ENCODE measurements at regions not wholly inside any gene's neighbourhood (a gene's known extent, or its start where the extent isn't known, plus 50 kb on each side); places are given as distances from the start of the nearest gene placed in this dataset.
"Not testable (repeated sequence)": the region's sequence is repeated elsewhere in the genome, so short reads cannot be mapped to it uniquely, and the experiment has no call there.

GRCh38 chr10:109593682-109594081, 329.6 kb downstream of the XPNPEP1 start:
- no peak for TF ChIP-seq CTCF (IDR thresholded peaks at IDR 0.05; ENCODE audit: low read depth, low read length)
- Histone ChIP-seq H3K36me3 (no peaks in the 10 kb centered on the region), H3K4me1 (ENCODE audit: low read depth) (no peaks in the 10 kb centered on the region), H3K4me3 (no peak overlapping the region), H3K9me3 (ENCODE audit: low read depth) (no peaks in the 10 kb centered on the region), H3K27ac (no peak overlapping the region), H3K27me3 (no peaks in the 10 kb centered on the region)
- DNase-seq (ENCODE audit: low read depth in 1 of 2, low spot score in 1 of 2): no peak

GRCh38 chr10:109592391-109592790, 330.9 kb downstream of the XPNPEP1 start:
- Histone ChIP-seq H3K4me3 (no peak overlapping the region), H3K4me1 (ENCODE audit: low read depth) (no peaks in the 10 kb centered on the region), H3K27me3 (no peaks in the 10 kb centered on the region), H3K36me3 (no peaks in the 10 kb centered on the region), H3K9me3 (ENCODE audit: low read depth) (no peaks in the 10 kb centered on the region), H3K27ac (no peak overlapping the region)
- no peak for TF ChIP-seq CTCF (IDR thresholded peaks at IDR 0.05; ENCODE audit: low read depth, low read length)
- DNase-seq (ENCODE audit: low read depth in 1 of 2, low spot score in 1 of 2): no peak

GRCh38 chr10:109591601-109592000, 331.7 kb downstream of the XPNPEP1 start:
- no peak for DNase-seq (ENCODE audit: low read depth in 1 of 2, low spot score in 1 of 2)
- Histone ChIP-seq H3K27ac (no peak overlapping the region), H3K4me3 (no peak overlapping the region), H3K36me3 (no peaks in the 10 kb centered on the region), H3K9me3 (ENCODE audit: low read depth) (no peaks in the 10 kb centered on the region), H3K27me3 (no peaks in the 10 kb centered on the region), H3K4me1 (ENCODE audit: low read depth) (no peaks in the 10 kb centered on the region)
- TF ChIP-seq CTCF (IDR thresholded peaks at IDR 0.05; ENCODE audit: low read depth, low read length): no peak

GRCh38 chr10:109588259-109588658, 335.1 kb downstream of the XPNPEP1 start:
- Histone ChIP-seq H3K36me3 (no peaks in the 10 kb centered on the region), H3K4me1 (ENCODE audit: low read depth) (no peaks in the 10 kb centered on the region), H3K9me3 (ENCODE audit: low read depth) (no peaks in the 10 kb centered on the region), H3K27me3 (no peaks in the 10 kb centered on the region), H3K4me3 (no peak overlapping the region), H3K27ac (no peak overlapping the region)
- DNase-seq (ENCODE audit: low read depth in 1 of 2, low spot score in 1 of 2): no peak
- TF ChIP-seq CTCF (IDR thresholded peaks at IDR 0.05; ENCODE audit: low read depth, low read length): no peak

- TF ChIP-seq CTCF (IDR thresholded peaks at IDR 0.05; ENCODE audit: low read depth, low read length): no peak
Observed at GRCh38 chr10:109587366-109587765, 335.9 kb downstream of the XPNPEP1 start.

GRCh38 chr10:109556399-109556798, 366.9 kb downstream of the XPNPEP1 start:
- no peak for TF ChIP-seq CTCF (IDR thresholded peaks at IDR 0.05; ENCODE audit: low read depth, low read length)

More at GRCh38 chr10:109587366-109587765, 335.9 kb downstream of the XPNPEP1 start:
- Histone ChIP-seq H3K4me3 (no peak overlapping the region), H3K27me3 (no peaks in the 10 kb centered on the region), H3K27ac (no peak overlapping the region), H3K9me3 (ENCODE audit: low read depth) (no peaks in the 10 kb centered on the region), H3K4me1 (ENCODE audit: low read depth) (no peaks in the 10 kb centered on the region), H3K36me3 (no peaks in the 10 kb centered on the region)
- no peak for DNase-seq (ENCODE audit: low read depth in 1 of 2, low spot score in 1 of 2)

GRCh38 chr10:109542050-109542603, 381.2 kb downstream of the XPNPEP1 start:
- not testable (repeated sequence) for H3K27ac ChIP-seq; H3K9me3 ChIP-seq (ENCODE audit: low read depth); H3K36me3 ChIP-seq; H3K4me3 ChIP-seq; DNase-seq (ENCODE audit: low read depth in 1 of 2, low spot score in 1 of 2); H3K27me3 ChIP-seq; H3K4me1 ChIP-seq (ENCODE audit: low read depth)

More at GRCh38 chr10:109556399-109556798, 366.9 kb downstream of the XPNPEP1 start:
- no peaks in the 10 kb centered on the region for H3K4me1 ChIP-seq (ENCODE audit: low read depth)
- DNase-seq (ENCODE audit: low read depth in 1 of 2, low spot score in 1 of 2): no peak
- H3K27me3 ChIP-seq: no peaks in the 10 kb centered on the region
- H3K36me3 ChIP-seq: no peaks in the 10 kb centered on the region
- no peak overlapping the region for H3K27ac ChIP-seq
- H3K4me3 ChIP-seq: no peak overlapping the region
- H3K9me3 ChIP-seq (ENCODE audit: low read depth): no peaks in the 10 kb centered on the region
